ENCODE measurements at regions not wholly inside any gene's neighbourhood (a gene's known extent, or its start where the extent isn't known, plus 50 kb on each side); places are given as distances from the start of the nearest gene placed in this dataset.

GRCh38 chr16:76824221-76824620, 366.8 kb upstream of the MON1B start:
- no peak for DNase-seq (ENCODE audit: low read depth)
- TF ChIP-seq CTCF (IDR thresholded peaks at IDR 0.05; ENCODE audit: low read length, missing control alignments): no peak
- H3K4me3 ChIP-seq (replicated peaks; ENCODE audit: low read depth, low read length): no peak overlapping the region

- TF ChIP-seq CTCF (IDR thresholded peaks at IDR 0.05; ENCODE audit: low read length, missing control alignments): no peak
Measured at GRCh38 chr16:76824791-76825190, 366.2 kb upstream of the MON1B start.

GRCh38 chr16:76835339-76835738, 355.7 kb upstream of the MON1B start:
- peak; percentile 15 for DNase-seq (ENCODE audit: low read depth)
- TF ChIP-seq CTCF (IDR thresholded peaks at IDR 0.05; ENCODE audit: low read length, missing control alignments): no peak
- no peak overlapping the region for H3K4me3 ChIP-seq (replicated peaks; ENCODE audit: low read depth, low read length)

More at GRCh38 chr16:76824791-76825190, 366.2 kb upstream of the MON1B start:
- DNase-seq (ENCODE audit: low read depth): no peak
- no peak overlapping the region for H3K4me3 ChIP-seq (replicated peaks; ENCODE audit: low read depth, low read length)

GRCh38 chr16:76835779-76836300, 355.1 kb upstream of the MON1B start:
- no peak overlapping the region for H3K4me3 ChIP-seq (replicated peaks; ENCODE audit: low read depth, low read length)
- DNase-seq (ENCODE audit: low read depth): peak; percentile 10
- no peak for TF ChIP-seq CTCF (IDR thresholded peaks at IDR 0.05; ENCODE audit: low read length, missing control alignments)

GRCh38 chr16:76837872-76838271, 353.1 kb upstream of the MON1B start:
- H3K4me3 ChIP-seq (replicated peaks; ENCODE audit: low read depth, low read length): no peak overlapping the region
- no peak for DNase-seq (ENCODE audit: low read depth)
- TF ChIP-seq CTCF (IDR thresholded peaks at IDR 0.05; ENCODE audit: low read length, missing control alignments): no peak

- peak; percentile 55 for TF ChIP-seq CTCF (IDR thresholded peaks at IDR 0.05; ENCODE audit: low read length, missing control alignments)
- peak; percentile 38 for DNase-seq (ENCODE audit: low read depth)
- no peak overlapping the region for H3K4me3 ChIP-seq (replicated peaks; ENCODE audit: low read depth, low read length)
Measured at GRCh38 chr16:76854234-76854633, 336.8 kb upstream of the MON1B start.

GRCh38 chr16:76856112-76856511, 334.9 kb upstream of the MON1B start:
- no peak for TF ChIP-seq CTCF (IDR thresholded peaks at IDR 0.05; ENCODE audit: low read length, missing control alignments)
- H3K4me3 ChIP-seq (replicated peaks; ENCODE audit: low read depth, low read length): no peak overlapping the region
- no peak for DNase-seq (ENCODE audit: low read depth)

All from fibroblast of pulmonary artery (primary cell).